Parathyroid adenoma (tissue), 2 donors: ENCODE measurements at regions not wholly inside any gene's neighbourhood (a gene's known extent, or its start where the extent isn't known, plus 50 kb on each side); places are given as distances from the start of the nearest gene placed in this dataset.

Experiments used
- H2AFZ ChIP-seq: fragments of 300-600 bp; sonication (generic); one replicate; pipeline ENCODE4 v1.7.0; 2017; ENCODE audit warnings: antibody characterized with exemption, mild to moderate bottlenecking
- H3K27ac ChIP-seq: fragments of 300-600 bp; sonication (generic); one replicate; pipeline ENCODE4 v1.7.0; 2017
- H3K27me3 ChIP-seq: fragments of 300-600 bp; sonication (generic); one replicate; pipeline ENCODE4 v1.7.0; 2017; ENCODE audit warnings: low read length; ENCODE audit not compliant: control insufficient read depth, insufficient read depth
- H3K36me3 ChIP-seq: fragments of 300-600 bp; sonication (generic); one replicate; pipeline ENCODE4 v1.7.0; 2017; ENCODE audit warnings: low read length; ENCODE audit not compliant: control insufficient read depth, insufficient read depth
- H3K4me1 ChIP-seq: fragments of 300-600 bp; sonication (generic); one replicate; pipeline ENCODE4 v1.7.0; 2017; ENCODE audit warnings: control low read depth
- H3K4me2 ChIP-seq: fragments of 300-600 bp; sonication (generic); one replicate; pipeline ENCODE4 v1.7.0; 2017; ENCODE audit warnings: low read length
- H3K4me3 ChIP-seq: fragments of 300-600 bp; sonication (generic); one replicate; pipeline ENCODE4 v1.7.0; 2017; ENCODE audit warnings: low read depth, low read length
- H3K79me2 ChIP-seq: fragments of 300-600 bp; sonication (generic); one replicate; pipeline ENCODE4 v1.7.0; 2017; ENCODE audit warnings: control low read depth
- H3K9ac ChIP-seq: fragments of 300-600 bp; sonication (generic); one replicate; pipeline ENCODE4 v1.7.0; 2017; ENCODE audit warnings: mild to moderate bottlenecking
- H3K9me3 ChIP-seq: fragments of 300-600 bp; sonication (generic); one replicate; pipeline ENCODE4 v1.7.0; 2017; ENCODE audit warnings: low read length; ENCODE audit not compliant: control insufficient read depth
- CTCF ChIP-seq: fragments of 300-600 bp; sonication (generic); IDR thresholded peaks from one replicate; pipeline ENCODE4 v1.7.0; 2017; ENCODE audit warnings: antibody characterized with exemption, mild to moderate bottlenecking
- donor health status: primary hyperparathyroidism.

- H3K27me3 ChIP-seq, result no peaks in the 10 kb centered on the region
- no peaks in the 10 kb centered on the region for H3K79me2 ChIP-seq
- no peak overlapping the region for H3K27ac ChIP-seq
- H3K36me3 ChIP-seq, result no peaks in the 10 kb centered on the region
- no peak overlapping the region for H3K4me2 ChIP-seq
- H3K9ac ChIP-seq, result no peak overlapping the region
- H2AFZ ChIP-seq, result no peak overlapping the region
- no peak overlapping the region for H3K4me3 ChIP-seq
- no peaks in the 10 kb centered on the region for H3K9me3 ChIP-seq
- no peak for TF ChIP-seq CTCF
- H3K4me1 ChIP-seq, result no peaks in the 10 kb centered on the region
Measured at GRCh38 chr4:173661001-173661400, 131.0 kb upstream of the HAND2 start.

DNA sequence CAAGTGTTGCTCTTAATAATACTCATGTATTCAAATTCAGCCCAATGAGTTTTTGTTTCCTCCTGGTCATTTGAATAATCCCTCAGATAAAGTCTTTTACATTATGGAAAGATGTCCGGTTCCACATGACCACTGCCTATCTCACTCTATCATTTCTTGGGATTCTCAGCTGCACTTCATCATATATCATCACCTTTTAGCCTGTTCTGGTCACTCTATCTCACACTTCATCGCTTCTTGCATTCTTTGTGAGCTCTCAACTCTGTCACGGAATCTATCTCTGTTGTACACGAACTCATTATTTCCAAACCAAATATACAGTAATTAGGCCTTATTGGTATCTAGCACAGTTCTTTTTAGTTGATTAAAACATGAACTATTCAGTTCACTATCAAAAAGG, 126.9 kb upstream of the HAND2 start:
- Histone ChIP-seq H3K27ac (no peak overlapping the region), H3K79me2 (no peaks in the 10 kb centered on the region), H3K36me3 (no peaks in the 10 kb centered on the region), H3K27me3 (no peaks in the 10 kb centered on the region), H3K4me1 (no peaks in the 10 kb centered on the region), H3K4me3 (no peak overlapping the region), H3K9me3 (no peaks in the 10 kb centered on the region), H3K4me2 (no peak overlapping the region), H3K9ac (no peak overlapping the region), H2AFZ (no peak overlapping the region)
- no peak for TF ChIP-seq CTCF

GRCh38 chr4:173652283-173652931, 122.4 kb upstream of the HAND2 start:
- no peaks in the 10 kb centered on the region for H3K79me2 ChIP-seq
- no peak overlapping the region for H3K27ac ChIP-seq

GRCh38 chr4:173651651-173652282, 121.7 kb upstream of the HAND2 start:
- Histone ChIP-seq H3K9me3 (no peaks in the 10 kb centered on the region), H3K9ac (no peak overlapping the region), H3K27me3 (no peaks in the 10 kb centered on the region), H3K36me3 (no peaks in the 10 kb centered on the region), H3K4me2 (no peak overlapping the region), H3K27ac (no peak overlapping the region), H3K4me1 (no peaks in the 10 kb centered on the region), H3K4me3 (no peak overlapping the region), H2AFZ (no peak overlapping the region), H3K79me2 (no peaks in the 10 kb centered on the region)
- no peak for TF ChIP-seq CTCF

More at GRCh38 chr4:173652283-173652931, 122.4 kb upstream of the HAND2 start:
- TF ChIP-seq CTCF, result no peak
- Histone ChIP-seq H3K4me2 (no peak overlapping the region), H3K36me3 (no peaks in the 10 kb centered on the region), H3K9me3 (no peaks in the 10 kb centered on the region), H2AFZ (no peak overlapping the region), H3K9ac (no peak overlapping the region), H3K4me1 (no peaks in the 10 kb centered on the region), H3K27me3 (no peaks in the 10 kb centered on the region), H3K4me3 (no peak overlapping the region)

DNA sequence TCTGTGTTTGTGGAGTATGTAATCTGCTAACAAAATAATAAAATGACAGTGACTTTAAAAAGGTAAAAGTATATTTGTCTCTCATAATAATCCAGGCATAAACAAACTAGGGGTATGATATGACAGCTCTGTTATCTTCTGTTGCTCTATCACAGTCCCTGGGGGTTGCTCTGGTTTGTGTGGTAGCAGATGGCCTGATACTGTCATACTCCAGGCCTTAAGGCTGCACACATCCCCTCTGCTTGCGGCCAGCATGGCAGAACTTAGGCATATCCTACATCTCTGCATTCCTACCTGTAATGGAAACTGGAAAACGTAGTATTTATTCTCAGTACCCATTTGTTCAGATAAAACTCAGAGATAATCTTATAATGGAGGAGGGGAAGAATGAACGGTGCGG, 117.9 kb upstream of the HAND2 start:
- Histone ChIP-seq H3K4me3 (no peak overlapping the region), H3K27ac (no peak overlapping the region), H3K4me1 (no peaks in the 10 kb centered on the region), H3K27me3 (no peaks in the 10 kb centered on the region), H2AFZ (no peak overlapping the region), H3K9ac (no peak overlapping the region), H3K9me3 (no peaks in the 10 kb centered on the region), H3K4me2 (no peak overlapping the region), H3K36me3 (no peaks in the 10 kb centered on the region), H3K79me2 (no peaks in the 10 kb centered on the region)
- no peak for TF ChIP-seq CTCF
